ENCODE measurements at regions not wholly inside any gene's neighbourhood (a gene's known extent, or its start where the extent isn't known, plus 50 kb on each side); places are given as distances from the start of the nearest gene placed in this dataset.

DNA sequence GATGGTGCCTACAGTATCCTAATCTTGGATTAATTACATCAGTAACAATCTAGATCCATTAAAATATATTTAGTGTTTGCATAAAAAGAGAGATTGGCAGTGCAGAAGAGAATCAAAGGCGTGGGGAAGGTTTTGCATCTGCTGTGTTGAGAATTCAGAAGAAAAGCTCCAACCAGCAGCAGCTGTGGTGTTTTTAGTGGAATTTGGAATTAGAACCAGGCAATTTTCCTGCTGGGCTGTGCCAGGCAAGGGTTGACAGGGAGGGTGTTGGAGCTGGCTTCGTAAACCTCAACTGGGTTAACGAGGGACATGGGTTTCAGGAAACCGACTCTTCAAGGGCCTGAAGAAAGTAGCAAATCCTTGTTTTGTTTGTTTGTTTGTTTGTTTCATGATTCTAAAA lies 107.8 kb upstream of the WSCD1 start:
- Histone ChIP-seq H3T11ph (ENCODE audit: low read length) (no peak overlapping the region), H4K91ac (ENCODE audit: insufficient read length, low read depth, low read length) (no peak overlapping the region), H3K9ac (ENCODE audit: extremely low read depth, insufficient read length, low read length) (no peak overlapping the region), H3K27me3 (ENCODE audit: insufficient read depth, low read length) (no peaks in the 10 kb centered on the region), H3K79me1 (ENCODE audit: insufficient read depth, low read depth, low read length, poor library complexity, severe bottlenecking) (no peaks in the 10 kb centered on the region), H3K23ac (ENCODE audit: insufficient read length, low read depth, low read length) (no peak overlapping the region), H3K18ac (ENCODE audit: insufficient read length, low read depth, low read length) (no peak overlapping the region), H4K5ac (ENCODE audit: insufficient read length, low read depth, low read length) (no peak overlapping the region), H3K27ac (ENCODE audit: insufficient read length, low read depth, low read length) (no peak overlapping the region), H3K4me1 (ENCODE audit: insufficient read depth, low read length) (no peaks in the 10 kb centered on the region), H4K8ac (replicated peaks; ENCODE audit: insufficient read length, low read depth, low read length) (no peak overlapping the region), H2BK120ac (ENCODE audit: low read depth, low read length, poor library complexity, severe bottlenecking) (no peak overlapping the region), H2BK12ac (ENCODE audit: insufficient read length, low read depth, low read length) (no peak overlapping the region), H4K20me1 (ENCODE audit: control insufficient read depth, insufficient read depth, insufficient read length) (no peaks in the 10 kb centered on the region), H3K4me2 (ENCODE audit: insufficient read depth, insufficient read length, low read length) (no peak overlapping the region), H3K14ac (ENCODE audit: insufficient read depth, low read length) (no peak overlapping the region), H3K79me2 (ENCODE audit: insufficient read depth, low read length) (no peaks in the 10 kb centered on the region), H3K56ac (ENCODE audit: insufficient read length, low read depth, low read length) (no peak overlapping the region), H2BK5ac (ENCODE audit: insufficient read length, low read length) (no peak overlapping the region), H2BK15ac (ENCODE audit: low read depth, low read length) (no peak overlapping the region), H3K4ac (ENCODE audit: low read depth, low read length) (no peak overlapping the region), H2BK20ac (ENCODE audit: low read depth, low read length, poor library complexity, severe bottlenecking) (no peak overlapping the region), H2AFZ (ENCODE audit: low read length) (no peak overlapping the region), H2AK5ac (ENCODE audit: insufficient read length, low read length) (no peak overlapping the region), H3K9me3 (ENCODE audit: control insufficient read depth, low read depth, low read length) (no peaks in the 10 kb centered on the region), H3K23me2 (ENCODE audit: insufficient read length, low read depth, low read length, poor library complexity, severe bottlenecking) (no peaks in the 10 kb centered on the region)
- H3K4me3 Mint-ChIP-seq: no peak overlapping the region
- H3K4me1 Mint-ChIP-seq: peaks cover 5 to 6% of the 10 kb centered on the region in 2 experiments; a peak in 3 of 4 replicates
- H3K27ac Mint-ChIP-seq: no peak overlapping the region
- H3K36me3 Mint-ChIP-seq (ENCODE audit: insufficient read depth in 1 of 3, low read depth in 3 of 3): peaks cover 0 to 5% (median 0%) of the 10 kb centered on the region in 3 experiments; a peak in 3 of 7 replicates
- WGBS (ENCODE audit: extremely low coverage, insufficient read length, low lambda C conversion rate): no CpG with 5 or more reads among the region's 4 CpGs
- no peaks in the 10 kb centered on the region; the same call in 1 of the 2 replicates for H3K27me3 Mint-ChIP-seq (ENCODE audit: low read depth)
- peaks cover 7 to 20% of the 10 kb centered on the region in 2 experiments; a peak in 4 of 5 replicates for H3K9me3 Mint-ChIP-seq
- TF ChIP-seq CTCF (conservative IDR thresholded peaks at IDR 0.05): no peak
- DNase-seq: no peak
